HG02759 (cell line): ENCODE measurements at regions not wholly inside any gene's neighbourhood (a gene's known extent, or its start where the extent isn't known, plus 50 kb on each side); places are given as distances from the start of the nearest gene placed in this dataset.

ENCODE experiments used
- ATAC-seq: cut with Tn5 transposase; IDR thresholded peaks from one replicate; pipeline ENCODE4 v1.9.1; 2021; ENCODE audit warnings: mild to moderate bottlenecking, moderate library complexity; ENCODE audit not compliant: unreplicated experiment

DNA sequence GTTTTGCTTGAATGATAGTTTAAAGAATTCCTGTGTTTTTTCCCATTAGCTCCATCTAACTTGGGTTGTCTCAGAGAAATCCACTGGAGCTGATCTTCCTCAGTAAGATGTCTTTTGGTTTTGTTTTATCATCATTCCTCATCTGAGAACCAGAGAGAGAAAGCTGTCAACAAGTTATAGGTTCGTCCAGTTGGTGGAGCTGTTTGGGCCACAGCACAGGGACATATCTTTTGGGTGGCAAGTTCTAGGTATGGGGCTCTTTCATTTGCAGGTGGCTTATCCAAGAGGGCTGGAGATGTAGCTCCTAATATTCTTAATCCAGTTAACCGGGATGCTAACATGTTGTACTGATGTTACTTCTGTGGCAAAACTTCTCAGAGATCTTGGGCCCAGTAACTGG lies 174.2 kb downstream of the KCNRG start:
- ATAC-seq = no peak

DNA sequence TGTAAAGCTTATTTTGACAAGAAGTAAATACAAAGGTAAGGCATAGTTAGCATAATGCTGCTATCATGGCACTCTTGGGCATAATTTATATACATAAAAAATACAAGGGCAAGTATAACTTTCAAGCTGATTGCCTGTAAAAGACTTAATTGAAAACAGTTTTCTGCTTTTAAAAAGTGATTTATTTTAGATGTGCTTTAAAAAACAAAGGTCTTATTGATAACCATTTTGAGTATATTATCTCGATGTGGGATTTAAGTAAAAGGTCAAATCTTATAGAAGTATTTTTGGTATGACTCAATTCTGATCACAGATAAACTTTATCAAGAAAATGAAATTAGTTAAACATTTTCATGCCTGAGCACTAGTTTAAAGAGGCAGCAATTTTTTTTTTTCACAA lies 175.8 kb downstream of the KCNRG start:
- ATAC-seq = no peak

DNA sequence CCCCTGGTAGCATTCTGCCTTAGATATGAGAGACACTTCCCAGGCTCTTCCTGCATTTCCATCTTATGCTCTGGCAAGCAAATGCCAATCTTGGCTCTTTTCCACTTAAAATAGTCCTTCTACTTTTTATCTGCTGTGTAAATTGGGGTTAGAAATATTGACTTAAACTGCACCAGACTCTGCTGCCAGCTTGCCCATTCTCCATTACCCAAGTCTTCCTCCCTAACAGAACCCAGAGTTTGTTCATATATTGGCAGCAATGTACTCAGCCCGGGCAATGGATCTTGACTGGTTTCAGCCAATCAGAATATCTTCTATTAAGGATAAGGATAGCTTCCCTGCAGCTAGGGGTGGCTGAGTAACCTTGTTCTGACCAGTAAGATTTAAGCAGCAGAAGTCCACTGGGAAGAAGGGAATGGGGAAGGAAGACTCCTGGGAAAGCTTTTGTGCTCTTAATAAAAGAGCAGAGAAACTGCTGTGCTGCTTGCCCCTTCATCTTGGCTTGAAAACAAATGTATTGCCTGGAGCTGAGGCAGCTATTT lies 177.1 kb downstream of the KCNRG start:
- ATAC-seq = no peak

DNA sequence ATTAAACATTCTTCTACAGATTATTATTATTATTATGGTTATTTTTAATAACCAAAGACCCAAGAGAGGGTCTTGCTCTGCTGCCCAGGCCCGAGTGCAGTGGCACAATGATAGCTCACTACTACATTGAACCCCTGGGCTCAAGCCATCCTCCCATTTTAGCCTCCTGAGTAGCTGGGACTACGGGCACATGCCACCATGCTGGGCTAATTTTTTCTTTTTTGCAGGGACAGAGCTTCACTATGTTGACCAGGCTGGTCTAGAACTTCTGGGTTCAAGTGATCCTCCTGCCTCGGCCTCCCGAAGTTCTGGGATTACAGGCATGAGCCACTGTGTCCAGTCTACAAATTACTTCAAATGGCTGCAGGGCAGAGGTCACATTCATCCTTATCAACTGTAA lies 179.8 kb downstream of the KCNRG start:
- ATAC-seq = no peak

DNA sequence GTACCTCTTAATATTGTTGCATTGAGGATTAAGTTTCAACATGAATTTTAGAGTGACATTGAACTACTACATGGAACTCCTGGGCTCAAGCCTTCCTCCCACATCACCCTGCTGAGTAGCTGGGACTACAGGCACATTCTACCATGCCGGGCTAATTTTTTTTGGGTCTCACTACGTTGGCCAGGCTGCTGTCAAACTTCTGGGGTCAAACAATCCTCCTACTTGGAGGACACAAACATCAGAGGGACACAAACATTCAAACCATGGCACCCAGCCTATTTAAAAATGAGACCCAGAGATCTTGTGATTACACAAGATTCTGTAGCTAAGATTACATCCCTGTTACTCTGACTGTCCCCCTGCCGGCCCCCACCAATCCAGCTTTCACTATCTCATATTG lies 180.9 kb downstream of the KCNRG start:
- ATAC-seq = no peak

DNA sequence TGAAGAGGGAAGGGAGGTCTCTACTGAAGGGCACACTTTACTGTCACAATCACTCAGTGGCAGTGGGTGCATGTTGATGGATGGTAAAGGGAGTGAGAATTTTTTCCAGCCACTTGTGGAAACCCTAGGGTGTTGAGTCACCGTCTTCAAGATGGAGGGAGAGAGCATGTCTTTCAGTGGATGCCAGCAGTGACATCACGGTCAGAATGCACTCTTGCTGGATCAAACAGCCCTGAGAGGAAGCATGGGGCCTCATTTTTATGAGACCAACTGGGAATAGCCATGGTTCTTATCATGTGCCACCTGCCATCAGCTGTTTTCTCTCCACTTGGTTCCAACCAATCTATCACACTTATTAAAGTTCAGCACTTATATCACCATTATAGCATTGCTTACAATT lies 182.5 kb downstream of the KCNRG start:
- no peak for ATAC-seq

GRCh38 chr13:50198508-50198907 lies 183.3 kb downstream of the KCNRG start:
- ATAC-seq = no peak

DNA sequence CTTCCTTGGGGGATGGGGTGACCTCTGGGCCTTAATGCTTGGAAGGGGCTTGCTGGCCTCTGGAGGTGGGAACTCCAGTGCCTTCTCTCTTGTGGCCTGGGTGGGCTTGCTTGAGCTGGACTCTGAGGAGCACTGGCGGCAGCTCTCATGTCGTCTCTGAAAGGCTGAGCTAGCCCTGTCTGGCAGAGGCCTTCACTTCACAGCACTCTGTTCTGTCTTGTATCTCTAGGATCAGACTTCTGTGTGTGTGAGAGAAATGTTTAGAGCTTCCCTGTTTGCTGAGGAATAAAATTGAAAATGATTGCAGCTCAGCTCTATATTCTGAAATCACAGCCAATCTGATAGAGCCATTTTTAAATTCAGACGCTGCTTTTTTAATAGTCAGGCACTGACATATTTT lies 185.3 kb downstream of the KCNRG start:
- ATAC-seq = no peak

DNA sequence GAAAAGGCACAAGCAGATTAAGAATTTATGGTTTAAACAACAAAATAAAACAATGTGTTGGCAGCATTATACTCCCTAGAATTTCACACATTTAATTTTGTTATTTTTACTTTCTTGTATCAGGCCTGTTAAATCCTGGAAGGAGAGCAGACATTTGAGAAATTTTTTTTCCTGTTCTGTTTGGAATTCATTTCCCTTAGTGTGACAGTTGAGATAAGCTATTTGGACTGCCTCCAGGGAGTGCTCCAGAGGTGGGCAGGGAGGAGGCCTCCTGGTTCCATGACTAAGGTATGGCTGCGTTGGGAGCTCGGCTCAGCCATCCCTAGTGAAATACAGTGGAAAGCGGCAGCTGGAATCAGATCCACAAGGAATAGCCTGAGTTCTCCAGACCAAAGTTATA lies 185.7 kb downstream of the KCNRG start:
- ATAC-seq = no peak

- no peak for ATAC-seq
These were observed 187.2 kb downstream of the KCNRG start for GRCh38 chr13:50202485-50202884.

- no peak for ATAC-seq
These were observed 188.2 kb downstream of the KCNRG start for GRCh38 chr13:50203256-50203941.

- no peak for ATAC-seq
These were observed 190.3 kb downstream of the KCNRG start for GRCh38 chr13:50205581-50205980.

DNA sequence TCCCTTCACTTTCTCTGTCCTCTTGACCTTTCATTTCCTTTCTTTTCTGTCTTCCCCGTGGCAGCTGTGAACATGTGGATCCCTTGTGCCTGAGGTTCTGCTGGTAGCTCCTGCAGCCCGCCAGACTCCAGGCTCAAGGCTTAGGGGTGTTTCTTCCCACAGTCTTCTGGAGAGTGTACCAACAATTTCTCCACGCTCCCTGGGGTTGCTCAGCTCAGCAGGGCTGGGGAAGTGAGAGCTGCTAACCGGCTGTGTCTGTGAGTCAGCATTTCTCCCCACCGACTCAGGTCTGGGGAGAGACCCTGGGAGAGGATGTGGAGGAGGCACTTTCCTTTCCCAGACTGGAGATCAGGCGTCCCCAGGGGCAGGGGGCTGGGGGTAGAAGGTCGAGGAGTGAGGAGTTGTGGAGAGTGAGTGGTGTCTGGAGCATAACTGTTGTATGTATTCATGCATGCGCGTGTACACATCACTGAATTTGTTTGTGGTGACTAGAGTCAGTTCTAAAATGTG lies 193.6 kb downstream of the KCNRG start:
- peak; percentile 69 for ATAC-seq

- ATAC-seq = no peak
These were observed 194.4 kb downstream of the KCNRG start for GRCh38 chr13:50209631-50210030.

GRCh38 chr13:50213526-50213925 lies 198.3 kb downstream of the KCNRG start:
- no peak for ATAC-seq

DNA sequence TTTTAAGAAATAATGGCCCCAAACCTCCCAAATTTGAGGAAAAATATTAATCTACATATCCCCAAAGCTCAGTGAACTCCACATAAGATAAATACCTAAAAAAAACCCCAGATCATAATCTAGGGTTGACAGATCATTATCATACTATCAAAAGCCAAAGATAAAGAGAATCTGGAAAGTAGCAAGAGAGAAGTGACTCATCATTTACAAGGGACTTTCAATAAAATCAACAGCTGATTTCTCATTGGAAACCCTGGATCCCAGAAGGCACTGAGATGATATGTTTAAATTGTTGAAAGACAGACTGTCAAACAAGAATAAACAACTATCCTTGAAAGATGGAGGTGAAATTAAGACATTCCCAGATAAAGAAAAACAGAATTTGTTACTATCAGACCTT lies 199.3 kb downstream of the KCNRG start:
- no peak for ATAC-seq

- no peak for ATAC-seq
These were observed 200.2 kb downstream of the KCNRG start for GRCh38 chr13:50215399-50215798.

- no peak for ATAC-seq
These were observed 204.5 kb downstream of the KCNRG start for GRCh38 chr13:50219743-50220142.

DNA sequence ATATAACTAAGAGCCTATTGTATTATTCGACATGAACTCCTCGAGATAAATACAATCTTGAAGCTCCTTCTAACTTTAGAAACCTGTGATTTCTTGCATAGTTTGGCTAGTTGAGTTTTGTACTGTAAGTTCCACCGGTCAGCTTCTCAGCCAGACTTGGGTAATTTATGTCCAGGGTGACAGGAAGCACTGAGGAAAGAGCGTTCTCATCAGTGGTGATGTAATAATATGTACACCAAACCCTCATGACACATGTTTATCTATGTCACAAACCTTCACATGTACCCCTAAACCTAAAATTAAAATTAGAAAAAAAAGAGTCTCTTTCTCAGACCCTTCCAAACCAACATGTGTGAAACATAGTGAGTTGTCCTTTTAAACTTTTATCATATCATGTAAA lies 205.7 kb downstream of the KCNRG start:
- no peak for ATAC-seq

DNA sequence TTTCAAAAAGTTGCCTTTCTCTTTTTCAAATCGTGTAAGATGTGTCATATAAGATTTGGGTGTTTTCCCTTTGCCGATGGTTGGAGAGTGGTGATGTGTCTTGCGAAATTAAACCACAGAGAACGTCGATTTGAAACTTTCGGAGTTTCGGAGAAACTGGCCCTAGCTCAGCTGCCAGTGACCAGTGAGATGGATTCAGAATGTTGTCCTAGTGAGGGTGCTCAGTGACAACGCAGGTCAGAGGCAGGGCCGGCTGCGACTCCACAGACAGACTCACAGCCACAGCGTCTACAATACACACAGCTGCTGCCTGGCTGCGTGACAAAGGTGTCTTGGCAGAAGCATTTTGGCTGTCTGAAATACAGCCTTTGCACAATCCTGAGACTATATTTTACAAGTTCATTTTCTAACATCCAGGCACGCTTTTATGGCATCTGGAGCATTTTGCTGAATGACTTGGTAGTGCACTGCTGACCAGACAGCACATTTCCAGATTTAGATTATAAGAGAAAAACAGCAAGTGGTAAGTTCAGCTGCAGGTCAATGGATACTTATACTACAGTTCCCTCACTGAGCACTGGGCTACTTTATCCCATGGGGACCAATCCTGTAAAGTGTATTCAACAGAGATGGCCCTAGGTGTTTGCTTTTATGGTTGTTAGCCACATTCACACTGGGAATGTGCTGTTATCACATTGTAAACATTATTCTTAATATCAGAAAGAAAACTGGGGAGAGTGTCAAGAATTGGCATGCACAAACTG lies 207.5 kb downstream of the KCNRG start:
- ATAC-seq = no peak

GRCh38 chr13:50224534-50224933 lies 209.3 kb downstream of the KCNRG start:
- peak; percentile 73 for ATAC-seq
